GM12874 (cell line): ENCODE measurements at regions not wholly inside any gene's neighbourhood (a gene's known extent, or its start where the extent isn't known, plus 50 kb on each side); places are given as distances from the start of the nearest gene placed in this dataset.

Experiments
- CTCF ChIP-seq: IDR thresholded peaks from 2 replicates; pipeline ENCODE4 v1.5.1; 2011; ENCODE audit warnings: low read depth, mild to moderate bottlenecking, control low read depth, low read length, moderate library complexity; ENCODE audit not compliant: insufficient read depth

GRCh38 chr2:134035605-134036370, 218.1 kb upstream of the MGAT5 start:
- TF ChIP-seq CTCF: no peak

DNA sequence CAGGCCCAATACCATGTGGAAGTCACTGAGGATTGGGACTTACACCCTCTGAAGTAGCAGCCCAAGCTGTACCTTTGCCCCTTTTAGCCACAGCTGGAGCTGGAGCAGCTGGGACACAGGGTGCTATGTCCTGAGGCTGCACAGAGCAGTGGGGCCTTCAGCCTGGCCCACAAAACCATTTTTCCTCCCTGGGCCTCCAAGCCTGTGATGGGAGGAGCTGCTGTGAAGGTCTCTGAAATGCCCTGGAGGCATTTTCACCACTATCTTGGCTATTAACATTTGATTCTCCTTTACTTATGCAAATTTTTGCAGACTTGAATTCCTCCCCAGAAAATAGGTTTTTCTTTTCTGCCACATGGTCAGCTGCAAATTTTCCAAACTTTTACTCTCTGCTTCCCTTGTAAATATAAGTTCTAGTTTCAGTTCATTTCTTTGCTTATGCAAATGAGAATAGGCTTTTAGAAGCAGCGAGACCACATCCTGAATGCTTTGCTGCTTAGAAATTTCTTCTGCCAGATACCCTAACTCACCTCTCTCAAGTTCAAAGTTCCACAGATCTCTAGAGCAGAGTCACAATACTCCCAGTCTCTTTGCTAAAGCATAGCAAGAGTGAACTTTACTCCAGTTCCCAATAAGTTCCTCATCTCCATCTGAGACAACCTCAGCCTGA, 213.8 kb upstream of the MGAT5 start:
- no peak for TF ChIP-seq CTCF

DNA sequence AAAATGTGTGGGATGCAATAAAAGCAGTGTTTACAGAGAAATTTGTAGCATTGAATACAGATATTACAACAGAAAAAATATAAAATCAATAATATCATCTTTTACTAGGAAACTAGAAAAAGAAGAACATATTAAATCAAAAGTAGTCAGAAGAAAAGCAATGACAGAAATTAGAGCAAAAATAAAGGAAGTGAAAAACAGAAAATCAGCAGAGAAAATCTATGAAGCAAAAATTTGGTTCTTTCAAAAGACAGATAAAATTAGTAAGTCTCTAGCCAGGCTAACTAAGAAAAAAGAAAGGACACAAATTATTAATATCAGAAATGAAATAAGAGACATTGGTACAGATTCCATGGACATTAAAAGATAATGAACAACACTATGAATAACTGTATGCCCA, 212.0 kb upstream of the MGAT5 start:
- no peak for TF ChIP-seq CTCF

GRCh38 chr2:134052173-134052572, 201.7 kb upstream of the MGAT5 start:
- TF ChIP-seq CTCF: no peak

DNA sequence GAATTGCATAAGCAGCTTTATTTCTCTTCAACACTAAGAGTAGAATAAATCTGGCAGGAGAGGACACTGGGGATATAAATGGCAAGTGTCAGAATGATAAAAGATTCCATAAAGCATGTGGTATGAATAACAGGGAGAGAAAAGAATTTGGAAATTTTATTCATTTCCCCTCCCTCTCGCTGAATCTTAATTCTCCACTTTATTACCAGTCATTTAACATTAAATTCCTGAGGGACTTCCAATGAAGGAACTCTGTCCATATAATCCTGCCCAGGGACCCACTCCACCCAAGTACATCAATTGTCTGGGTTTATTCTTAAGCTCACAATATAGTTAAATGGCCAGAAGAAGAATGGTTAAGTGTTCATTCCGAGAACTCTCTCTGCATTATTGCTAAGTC, 197.7 kb upstream of the MGAT5 start:
- no peak for TF ChIP-seq CTCF

- TF ChIP-seq CTCF: no peak
Measured at GRCh38 chr2:134070281-134070741, 183.6 kb upstream of the MGAT5 start.

- TF ChIP-seq CTCF: no peak
Measured at GRCh38 chr2:134072341-134072740, 181.5 kb upstream of the MGAT5 start.
